MM.1S (cell line): ENCODE measurements at regions not wholly inside any gene's neighbourhood (a gene's known extent, or its start where the extent isn't known, plus 50 kb on each side); places are given as distances from the start of the nearest gene placed in this dataset.

ENCODE experiments used
- DNase-seq: peaks from one replicate; pipeline ENCODE4 v3.0.0-alpha.2; 2015
- H2AFZ ChIP-seq: fragments of 300-600 bp; sonication (generic); 2 replicates; pipeline ENCODE4 v1.6.0; 2016; ENCODE audit warnings: antibody characterized with exemption, low read length
- H3F3A ChIP-seq: fragments of 300-600 bp; sonication (generic); 2 replicates; pipeline ENCODE4 v1.6.1; 2016; ENCODE audit warnings: mild to moderate bottlenecking, antibody characterized with exemption, low read length, moderate library complexity, mixed read lengths; ENCODE audit not compliant: insufficient read depth
- H3K27ac ChIP-seq: fragments of 300-600 bp; sonication (generic); 2 replicates; pipeline ENCODE4 v1.5.1; 2016; ENCODE audit warnings: mild to moderate bottlenecking, low read length
- H3K27me3 ChIP-seq: fragments of 300-600 bp; sonication (generic); replicated peaks from 2 replicates; pipeline ENCODE4 v1.6.0; 2016; ENCODE audit warnings: low read length; ENCODE audit not compliant: insufficient read depth
- H3K36me3 ChIP-seq: fragments of 300-600 bp; sonication (generic); replicated peaks from 2 replicates; pipeline ENCODE4 v1.6.1; 2016; ENCODE audit warnings: mild to moderate bottlenecking, low read length, mixed read lengths; ENCODE audit not compliant: insufficient read depth
- H3K4me1 ChIP-seq: fragments of 300-600 bp; sonication (generic); 2 replicates; pipeline ENCODE4 v1.6.1; 2016; ENCODE audit warnings: low read length, mixed read lengths
- H3K4me2 ChIP-seq: fragments of 300-600 bp; sonication (generic); 2 replicates; pipeline ENCODE4 v1.6.0; 2016; ENCODE audit warnings: low read depth, low read length
- H3K4me3 ChIP-seq: fragments of 300-600 bp; sonication (generic); 2 replicates; pipeline ENCODE4 v1.5.1; 2016; ENCODE audit warnings: low read length, mixed read lengths
- H3K79me2 ChIP-seq: fragments of 300-600 bp; sonication (generic); 2 replicates; pipeline ENCODE4 v1.6.1; 2016; ENCODE audit warnings: mixed run types, low read length, mixed read lengths
- H3K9ac ChIP-seq: fragments of 300-600 bp; sonication (generic); 2 replicates; pipeline ENCODE4 v1.6.1; 2016; ENCODE audit warnings: low read length, mixed read lengths
- H3K9me2 ChIP-seq: fragments of 300-600 bp; sonication (generic); replicated peaks from 2 replicates; pipeline ENCODE4 v1.6.1; 2016; ENCODE audit warnings: mild to moderate bottlenecking, low read length, mixed read lengths; ENCODE audit not compliant: insufficient read depth
- H3K9me3 ChIP-seq: fragments of 300-600 bp; sonication (generic); replicated peaks from 2 replicates; pipeline ENCODE4 v1.6.1; 2016; ENCODE audit warnings: mild to moderate bottlenecking, low read length, mixed read lengths; ENCODE audit not compliant: insufficient read depth
- H4K20me1 ChIP-seq: fragments of 300-600 bp; sonication (generic); 2 replicates; pipeline ENCODE4 v1.6.1; 2016; ENCODE audit warnings: mild to moderate bottlenecking, low read length, moderate library complexity, mixed read lengths; ENCODE audit not compliant: insufficient read depth
- CTCF ChIP-seq: fragments of 300-600 bp; sonication (generic); IDR thresholded peaks from 2 replicates; pipeline ENCODE4 v1.5.1; 2016; ENCODE audit warnings: antibody characterized with exemption, low read length, mixed read lengths
- EZH2 ChIP-seq: fragments of 300-600 bp; sonication (generic); optimal IDR thresholded peaks from 2 replicates; pipeline ENCODE3; 2017; ENCODE audit warnings: low read depth, mild to moderate bottlenecking, antibody characterized with exemption, low read length, mixed read lengths
- EZH2phosphoT487 ChIP-seq: fragments of 300-600 bp; sonication (generic); IDR thresholded peaks from 2 replicates; pipeline ENCODE4 v1.6.1; 2018; ENCODE audit warnings: antibody characterized with exemption, low read length

- no peak overlapping the region for H2AFZ ChIP-seq
- no peaks in the 10 kb centered on the region for H3K9me3 ChIP-seq
- no peak overlapping the region for H3K4me3 ChIP-seq
- no peak for DNase-seq
- no peaks in the 10 kb centered on the region for H3F3A ChIP-seq
- no peaks in the 10 kb centered on the region for H4K20me1 ChIP-seq
- H3K27ac ChIP-seq = no peak overlapping the region
- H3K9ac ChIP-seq = no peak overlapping the region
- H3K79me2 ChIP-seq = no peaks in the 10 kb centered on the region
- H3K4me1 ChIP-seq = no peaks in the 10 kb centered on the region
- H3K27me3 ChIP-seq = no peaks in the 10 kb centered on the region
- no peaks in the 10 kb centered on the region for H3K36me3 ChIP-seq
- H3K4me2 ChIP-seq = no peak overlapping the region
- H3K9me2 ChIP-seq = no peaks in the 10 kb centered on the region
- TF ChIP-seq EZH2phosphoT487 (no peak), CTCF (no peak), EZH2 (no peak)
Observed at GRCh38 chr13:36555151-36555986, 118.5 kb upstream of the SERTM1 start.

GRCh38 chr13:36559375-36559774 lies 114.4 kb upstream of the SERTM1 start:
- H3K4me1 ChIP-seq = no peaks in the 10 kb centered on the region
- no peaks in the 10 kb centered on the region for H3F3A ChIP-seq
- H3K9me2 ChIP-seq = no peaks in the 10 kb centered on the region
- no peak overlapping the region for H2AFZ ChIP-seq
- no peaks in the 10 kb centered on the region for H4K20me1 ChIP-seq
- no peak overlapping the region for H3K27ac ChIP-seq
- H3K36me3 ChIP-seq = no peaks in the 10 kb centered on the region
- no peaks in the 10 kb centered on the region for H3K79me2 ChIP-seq
- DNase-seq = no peak
- H3K4me2 ChIP-seq = no peak overlapping the region
- no peak for TF ChIP-seq CTCF
- TF ChIP-seq EZH2 = no peak
- no peak for TF ChIP-seq EZH2phosphoT487
- no peak overlapping the region for H3K4me3 ChIP-seq
- no peaks in the 10 kb centered on the region for H3K9me3 ChIP-seq
- H3K27me3 ChIP-seq = no peaks in the 10 kb centered on the region
- H3K9ac ChIP-seq = no peak overlapping the region

- DNase-seq = no peak
- no peaks in the 10 kb centered on the region for H3F3A ChIP-seq
- H3K4me1 ChIP-seq = no peaks in the 10 kb centered on the region
- H3K4me2 ChIP-seq = no peak overlapping the region
- no peak overlapping the region for H3K27ac ChIP-seq
- H3K9me3 ChIP-seq = no peaks in the 10 kb centered on the region
- TF ChIP-seq CTCF (no peak), EZH2 (no peak), EZH2phosphoT487 (no peak)
- no peak overlapping the region for H3K9ac ChIP-seq
- no peaks in the 10 kb centered on the region for H3K27me3 ChIP-seq
- no peak overlapping the region for H3K4me3 ChIP-seq
- no peaks in the 10 kb centered on the region for H4K20me1 ChIP-seq
- no peak overlapping the region for H2AFZ ChIP-seq
- H3K9me2 ChIP-seq = no peaks in the 10 kb centered on the region
- no peaks in the 10 kb centered on the region for H3K36me3 ChIP-seq
- no peaks in the 10 kb centered on the region for H3K79me2 ChIP-seq
Observed at GRCh38 chr13:36567485-36567884, 106.3 kb upstream of the SERTM1 start.
